HG02840 (cell line): ENCODE measurements at regions not wholly inside any gene's neighbourhood (a gene's known extent, or its start where the extent isn't known, plus 50 kb on each side); places are given as distances from the start of the nearest gene placed in this dataset.

Experiments
- ATAC-seq: cut with Tn5 transposase; IDR thresholded peaks from one replicate; pipeline ENCODE4 v1.9.1; 2021; ENCODE audit warnings: mild to moderate bottlenecking, moderate library complexity, moderate number of reproducible peaks; ENCODE audit not compliant: unreplicated experiment, low FRiP score

DNA sequence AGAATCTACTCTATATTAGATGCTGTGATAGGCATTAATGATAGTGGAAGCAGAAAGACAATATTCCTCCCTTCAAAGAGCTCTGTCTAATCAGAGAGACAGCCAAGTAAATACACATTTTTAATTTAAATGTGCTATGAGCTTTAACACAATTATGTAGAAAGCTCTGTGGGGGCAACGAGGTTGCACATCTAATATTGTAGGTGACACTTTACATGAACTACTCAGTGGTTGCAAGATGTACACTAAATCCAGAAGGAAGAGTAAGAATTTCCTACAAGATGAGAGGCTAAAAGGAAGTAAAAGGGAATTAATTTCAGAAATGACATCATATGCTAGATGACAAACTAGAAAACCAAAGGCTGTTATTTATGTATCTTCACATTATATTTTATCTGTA is 120.9 kb downstream of the SPCS3 start:
- ATAC-seq: no peak

DNA sequence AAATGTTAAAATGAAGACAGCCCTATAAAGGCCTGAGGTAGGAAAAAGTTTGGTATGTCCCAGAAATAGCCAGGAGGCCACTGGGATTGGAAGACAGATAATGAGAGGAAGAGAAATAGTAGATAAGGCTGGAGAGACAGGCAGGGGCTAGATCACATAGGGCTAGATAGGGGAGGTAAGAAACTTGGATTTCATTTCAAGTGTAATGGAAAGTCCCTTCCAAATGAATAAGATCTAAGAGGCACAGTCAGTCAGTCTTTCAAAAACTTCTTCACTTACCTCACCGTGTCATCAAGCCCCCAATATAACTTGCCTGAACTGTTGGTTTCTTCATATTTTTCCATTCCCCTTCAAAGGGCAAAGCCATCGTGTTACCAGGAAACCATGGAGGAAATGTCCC is 121.8 kb downstream of the SPCS3 start:
- ATAC-seq: no peak

DNA sequence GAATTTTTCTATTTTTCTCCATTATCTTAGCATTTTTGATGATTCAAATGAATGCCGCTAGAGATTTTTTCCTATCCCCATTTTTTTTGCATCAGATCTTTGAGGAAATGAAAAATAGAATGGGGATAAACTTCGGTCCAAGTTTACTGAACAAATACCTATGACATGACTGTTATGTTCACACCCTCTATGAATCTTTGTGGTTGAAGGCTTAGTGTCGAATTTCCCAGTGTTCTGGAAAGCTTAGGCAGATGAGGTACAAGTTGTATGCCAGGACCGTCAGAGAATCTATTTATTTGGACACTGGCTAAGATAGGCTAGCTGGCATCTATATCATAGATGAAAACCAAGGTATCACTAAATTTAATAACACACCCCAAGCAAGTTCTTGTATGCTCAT is 123.4 kb downstream of the SPCS3 start:
- no peak for ATAC-seq

DNA sequence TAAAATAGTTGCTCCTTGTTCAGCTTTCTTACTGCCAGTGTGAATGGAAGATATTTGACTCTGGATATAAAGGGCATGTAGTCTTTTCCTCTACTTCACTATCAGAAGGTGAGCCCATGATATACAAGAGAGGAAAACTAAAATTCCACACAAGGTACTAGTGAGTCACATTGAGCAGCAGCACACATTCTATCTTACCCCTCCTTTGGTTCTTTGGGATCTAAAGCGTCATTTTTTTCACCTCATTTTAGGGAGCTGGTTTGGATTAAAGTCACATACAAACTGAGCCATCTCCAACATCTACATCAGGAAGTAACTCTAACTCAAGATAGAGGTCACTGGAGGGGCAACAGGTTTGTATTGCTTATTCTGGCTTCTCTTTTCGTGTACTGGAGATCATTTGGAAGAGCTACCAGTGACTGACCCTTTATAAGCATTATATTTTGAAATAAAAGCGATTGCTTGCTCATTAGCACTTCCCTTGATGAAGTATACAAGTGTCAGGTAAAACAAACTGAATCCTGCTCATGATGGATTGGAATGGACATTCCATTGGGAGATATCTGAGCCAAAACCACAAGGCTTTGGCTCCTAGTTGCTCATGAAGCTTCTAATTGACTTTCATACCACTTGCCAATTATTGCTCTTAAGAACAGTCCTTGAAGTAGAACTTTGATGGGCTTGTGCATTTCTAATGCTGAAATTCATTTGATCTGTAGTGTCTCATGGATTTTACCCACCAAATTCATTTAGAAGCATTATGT is 124.1 kb downstream of the SPCS3 start:
- ATAC-seq: no peak

DNA sequence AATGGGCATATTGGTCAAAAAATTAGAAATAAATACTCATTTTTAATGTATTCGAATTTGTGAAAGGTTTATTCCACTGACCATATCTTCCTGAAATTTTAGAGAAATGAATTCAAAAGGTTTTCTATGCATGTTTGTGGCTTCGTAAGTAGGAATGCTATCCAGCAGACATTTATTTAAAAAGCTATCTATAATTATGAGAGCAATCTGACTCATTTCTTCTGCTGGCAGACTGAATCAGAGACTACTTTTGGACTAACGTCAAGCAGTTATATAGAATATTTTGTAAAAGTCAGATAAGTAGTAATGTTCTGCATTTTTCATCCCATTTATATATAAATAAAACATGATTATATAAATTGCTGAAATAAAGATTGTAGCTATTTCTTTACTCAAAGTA is 125.0 kb downstream of the SPCS3 start:
- ATAC-seq: no peak

DNA sequence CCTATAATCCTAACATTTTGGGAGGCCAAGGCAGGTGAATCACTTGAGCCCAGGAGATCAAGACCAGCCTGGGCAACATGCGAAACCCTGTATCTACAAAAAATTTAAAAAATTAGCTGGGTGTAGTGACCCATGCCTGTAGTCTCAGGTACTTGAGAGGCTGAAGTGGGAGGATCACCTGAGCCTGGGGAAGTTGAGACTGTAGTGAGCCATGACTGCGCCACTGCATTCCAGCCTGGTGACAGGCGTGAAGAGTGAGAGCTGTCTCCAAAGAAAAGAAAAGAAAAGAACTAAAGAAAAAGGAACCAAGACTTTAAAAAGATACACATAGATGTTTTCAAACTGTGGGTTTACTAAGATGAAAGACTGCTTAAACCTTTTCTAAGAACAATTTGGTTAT is 129.0 kb downstream of the SPCS3 start:
- no peak for ATAC-seq

DNA sequence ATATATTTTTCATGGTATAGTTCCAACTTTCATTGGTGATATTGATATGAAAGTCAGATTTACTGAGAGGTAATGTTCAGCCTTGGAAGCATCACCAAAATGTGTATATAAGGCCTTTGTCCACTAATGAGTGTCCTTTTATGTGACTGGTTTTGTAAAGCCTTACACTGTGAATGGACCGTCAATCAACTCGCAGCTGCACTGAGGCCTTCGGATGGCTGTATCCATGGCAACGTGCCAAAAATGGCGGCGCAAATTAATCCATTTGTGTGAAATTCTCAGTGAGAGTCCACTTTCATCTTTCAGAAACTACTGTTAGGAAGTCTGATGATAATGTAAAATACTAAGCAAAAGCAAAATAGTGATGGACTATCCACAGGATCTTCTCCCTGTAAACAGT is 131.7 kb downstream of the SPCS3 start:
- ATAC-seq: no peak

DNA sequence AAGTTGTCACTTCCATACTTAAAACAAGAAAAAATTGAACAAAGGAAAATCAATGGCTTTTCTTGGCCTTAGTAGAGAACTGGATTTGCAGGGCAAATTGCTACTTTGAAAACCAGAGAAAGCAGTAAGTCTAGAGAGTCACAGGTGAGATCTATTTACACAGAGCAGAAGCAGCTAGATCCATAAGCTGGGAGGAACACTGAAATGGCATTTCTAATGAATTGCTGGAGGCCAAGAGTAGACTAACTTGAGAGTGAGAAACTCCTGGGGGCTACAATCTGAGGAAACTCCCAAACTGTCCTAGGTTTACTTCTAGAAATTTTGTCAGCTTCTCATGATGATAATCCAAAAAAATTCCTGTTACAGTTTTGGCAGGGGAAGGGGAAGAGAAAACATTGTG is 133.3 kb downstream of the SPCS3 start:
- no peak for ATAC-seq

DNA sequence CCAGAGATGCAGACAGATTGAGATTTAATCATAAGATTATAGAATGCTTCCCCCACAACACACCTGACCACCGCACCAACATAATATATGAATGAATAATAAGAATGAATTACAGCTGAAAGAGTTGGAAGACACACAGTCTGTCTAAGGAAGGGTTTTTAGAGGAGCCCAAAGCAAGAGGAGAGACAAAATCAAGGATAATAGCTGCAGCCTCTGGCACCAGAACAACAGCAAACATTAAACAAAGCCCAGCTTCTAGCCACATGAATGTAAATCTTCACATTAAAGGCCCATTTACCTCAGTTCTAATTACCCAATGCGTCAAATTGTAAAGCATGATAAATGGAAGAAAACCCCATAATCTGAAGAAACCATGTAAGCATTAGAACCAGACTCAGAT is 133.9 kb downstream of the SPCS3 start:
- ATAC-seq: no peak

DNA sequence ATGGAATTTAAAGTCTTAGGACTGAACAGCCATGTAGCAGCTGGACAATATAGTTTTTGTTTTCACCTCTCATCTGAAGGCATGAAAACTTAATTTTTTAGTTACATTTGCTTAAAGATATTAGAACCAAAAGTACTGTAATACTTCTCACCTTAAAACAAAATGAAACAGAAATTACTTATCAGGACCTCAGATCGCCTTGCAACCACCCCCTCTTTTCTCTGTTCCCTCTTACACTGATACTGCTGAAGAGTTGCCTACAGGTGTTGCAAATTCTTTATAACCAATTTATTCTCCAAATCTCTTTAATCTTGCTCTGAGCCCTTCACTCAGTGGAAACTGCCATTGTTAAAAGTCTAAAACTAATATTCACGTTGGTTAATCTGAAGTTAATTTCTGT is 145.0 kb downstream of the SPCS3 start:
- peak; percentile 98 for ATAC-seq

DNA sequence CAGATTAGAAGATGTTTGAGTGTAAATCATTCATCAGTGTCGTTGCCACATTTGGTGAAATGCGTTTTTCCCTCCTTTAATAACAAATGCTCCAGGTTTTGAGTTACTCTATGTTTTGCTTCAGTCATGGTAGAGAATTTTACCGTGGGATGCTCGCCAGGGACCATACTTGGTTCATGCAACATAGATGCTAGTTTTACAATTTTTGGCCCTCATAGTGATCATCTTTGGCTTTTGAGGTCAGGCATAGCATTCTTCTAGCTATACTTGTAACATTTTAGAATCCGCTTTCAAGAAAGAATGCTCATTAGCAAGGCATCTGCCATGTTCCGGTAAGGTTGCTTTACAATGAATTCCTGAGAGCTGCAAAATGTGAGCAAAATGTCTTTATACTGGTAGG is 147.2 kb downstream of the SPCS3 start:
- no peak for ATAC-seq

DNA sequence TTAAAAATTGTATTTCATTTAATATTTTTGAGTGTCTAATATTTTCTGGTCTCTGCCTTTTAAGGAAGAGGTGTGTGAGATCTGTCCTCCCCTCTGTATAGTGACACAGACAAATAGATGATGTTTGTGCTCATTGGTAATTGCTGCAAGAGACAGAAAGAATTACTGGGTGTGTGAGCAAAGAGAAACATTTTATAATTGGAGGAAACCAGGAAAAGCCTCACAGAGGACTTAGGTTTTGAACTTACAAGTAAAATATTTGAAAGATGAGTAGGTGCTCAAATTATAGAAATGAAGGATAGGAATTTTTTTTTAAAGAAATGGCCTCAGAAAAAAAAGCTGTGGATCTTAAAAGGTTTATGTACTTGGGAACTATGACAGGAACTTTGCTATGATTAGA is 149.8 kb downstream of the SPCS3 start:
- no peak for ATAC-seq

DNA sequence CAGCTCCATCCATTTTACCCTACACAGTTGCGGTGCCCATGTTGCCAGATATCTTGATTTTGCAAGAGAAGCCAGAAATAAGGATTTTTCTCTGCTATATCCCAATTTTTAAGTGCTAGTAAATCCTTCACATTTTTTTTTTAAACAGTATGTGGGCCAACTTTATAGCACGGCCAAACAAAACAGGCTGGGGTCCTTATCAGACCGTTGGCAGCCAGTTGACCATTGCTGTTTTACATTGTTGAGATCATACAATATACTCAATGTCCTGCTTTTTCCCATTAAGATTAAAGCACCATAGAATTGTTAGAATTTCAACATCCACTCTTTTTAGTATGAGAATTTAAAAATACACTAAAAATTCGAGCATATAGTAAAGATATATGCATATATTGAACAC is 150.9 kb downstream of the SPCS3 start:
- no peak for ATAC-seq

DNA sequence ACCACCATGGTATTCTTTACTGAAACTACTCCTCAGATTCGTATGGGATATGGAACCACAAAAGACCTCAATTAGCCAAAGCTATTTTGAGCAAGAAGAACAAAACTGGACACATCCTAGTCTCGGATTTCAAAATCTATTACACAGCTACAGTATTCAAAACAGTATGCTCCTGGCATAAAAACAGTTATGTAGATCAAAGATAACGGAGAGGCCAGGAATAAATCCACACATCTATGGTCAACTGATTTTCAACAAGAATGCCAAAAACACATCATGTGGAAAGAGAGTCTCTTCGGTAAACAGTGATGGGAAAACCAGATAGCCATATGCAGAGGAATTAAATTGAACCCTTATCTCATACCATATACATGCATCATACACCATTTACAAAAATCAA is 155.3 kb downstream of the SPCS3 start:
- ATAC-seq: no peak

DNA sequence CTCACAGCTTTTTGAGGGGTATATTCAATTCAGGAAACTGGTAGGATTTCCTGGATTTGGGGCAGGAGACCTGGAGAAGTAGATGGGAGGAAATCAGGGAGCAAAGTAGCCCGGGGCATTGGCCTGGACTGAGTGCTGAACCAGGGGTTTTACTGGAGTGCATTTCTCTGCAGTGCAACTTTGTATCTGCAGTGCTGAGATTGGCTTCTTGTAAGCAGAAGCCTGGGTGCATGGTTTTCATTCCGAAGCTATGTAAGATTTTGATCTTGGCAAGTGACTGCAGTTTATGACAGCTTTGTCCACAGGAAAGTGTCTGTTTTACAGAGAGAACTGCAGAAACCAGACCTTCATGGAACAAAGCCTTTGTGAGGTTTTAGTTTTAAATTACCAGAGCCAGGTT is 158.3 kb downstream of the SPCS3 start:
- ATAC-seq: no peak

DNA sequence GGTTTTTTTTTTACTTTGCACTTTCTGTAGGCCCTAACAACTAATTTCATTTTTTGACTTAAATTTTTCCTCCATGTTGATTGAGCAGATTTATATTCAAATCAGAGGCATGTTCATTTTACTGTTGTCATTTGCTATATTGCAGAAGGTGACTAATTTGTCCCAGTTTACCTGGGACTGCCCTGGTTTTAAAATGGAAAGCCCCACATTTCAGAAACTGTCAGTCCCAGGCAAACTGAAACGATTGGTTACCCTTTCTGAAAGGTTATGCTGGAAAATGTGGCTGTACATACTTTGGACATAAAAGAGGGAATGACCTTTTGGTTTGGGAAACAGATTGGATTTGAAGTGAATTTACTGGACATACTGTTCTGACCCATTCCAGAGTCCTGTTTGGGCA is 160.0 kb downstream of the SPCS3 start:
- ATAC-seq: no peak

DNA sequence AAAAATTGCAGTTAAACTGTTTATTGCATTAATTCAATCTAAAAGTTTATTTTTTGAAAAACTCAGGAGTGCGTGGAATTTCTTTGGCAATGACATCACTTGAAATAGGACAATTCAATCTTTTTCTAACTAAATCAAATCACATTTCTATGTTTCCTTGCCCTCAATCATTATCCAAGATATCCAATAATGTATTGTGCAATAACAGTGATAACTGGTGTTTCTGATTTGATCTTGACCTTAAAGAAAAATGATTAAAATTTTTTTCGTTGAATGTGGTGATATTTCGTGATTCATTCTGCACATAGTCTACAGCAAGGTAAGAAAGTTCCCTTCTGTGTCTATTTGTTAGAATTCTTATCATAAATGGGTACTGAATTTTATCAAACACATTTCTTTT is 163.2 kb downstream of the SPCS3 start:
- no peak for ATAC-seq

DNA sequence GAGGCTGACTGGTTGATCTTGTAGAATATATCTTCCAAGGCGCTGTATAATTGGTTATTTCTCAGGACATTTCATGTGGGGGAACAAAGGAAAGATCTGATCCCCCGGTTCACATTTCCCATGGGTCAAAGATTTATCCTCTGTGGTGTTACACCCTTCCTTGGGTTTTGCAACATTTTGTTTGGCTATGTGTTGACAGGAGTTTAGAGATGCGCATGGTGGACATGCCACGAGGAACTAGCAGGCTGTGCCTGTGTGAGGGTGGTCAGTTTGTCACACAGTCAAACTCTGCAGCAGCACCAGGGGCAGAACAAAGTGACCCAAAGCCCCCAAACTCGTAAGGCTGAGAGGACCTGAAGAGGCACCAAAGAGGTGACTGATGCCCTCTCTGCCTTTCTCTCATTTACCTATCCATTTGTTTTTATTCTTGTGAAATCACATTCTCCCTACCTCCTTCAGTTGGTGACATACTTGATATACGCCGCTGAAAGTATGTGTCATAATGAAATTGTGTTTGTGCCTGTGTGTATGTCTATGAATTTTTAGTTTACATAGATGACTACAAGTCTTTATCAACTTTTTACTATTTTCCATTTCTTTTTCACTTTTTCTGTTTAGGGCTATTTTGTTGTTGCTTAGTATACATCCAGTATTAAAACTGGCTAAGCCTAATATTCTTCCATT is 164.7 kb downstream of the SPCS3 start:
- no peak for ATAC-seq

DNA sequence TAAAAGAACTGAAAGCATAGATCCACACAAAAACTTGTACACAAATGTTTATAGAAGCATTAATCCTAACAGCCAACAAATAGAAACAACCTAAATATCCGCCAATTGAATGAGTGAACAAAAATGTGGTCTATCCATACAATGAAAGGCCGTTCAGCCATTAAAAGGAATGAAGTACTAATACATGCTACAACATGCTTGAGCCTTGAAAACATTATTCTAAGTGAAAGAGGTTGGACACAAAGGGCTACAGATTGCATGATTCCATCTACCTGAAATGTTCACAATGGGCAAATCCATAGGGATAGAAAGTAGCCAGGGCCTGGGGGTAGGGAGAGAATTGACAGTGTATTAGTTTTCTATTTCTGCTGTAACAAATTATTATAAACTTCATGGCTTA is 169.2 kb downstream of the SPCS3 start:
- ATAC-seq: no peak

DNA sequence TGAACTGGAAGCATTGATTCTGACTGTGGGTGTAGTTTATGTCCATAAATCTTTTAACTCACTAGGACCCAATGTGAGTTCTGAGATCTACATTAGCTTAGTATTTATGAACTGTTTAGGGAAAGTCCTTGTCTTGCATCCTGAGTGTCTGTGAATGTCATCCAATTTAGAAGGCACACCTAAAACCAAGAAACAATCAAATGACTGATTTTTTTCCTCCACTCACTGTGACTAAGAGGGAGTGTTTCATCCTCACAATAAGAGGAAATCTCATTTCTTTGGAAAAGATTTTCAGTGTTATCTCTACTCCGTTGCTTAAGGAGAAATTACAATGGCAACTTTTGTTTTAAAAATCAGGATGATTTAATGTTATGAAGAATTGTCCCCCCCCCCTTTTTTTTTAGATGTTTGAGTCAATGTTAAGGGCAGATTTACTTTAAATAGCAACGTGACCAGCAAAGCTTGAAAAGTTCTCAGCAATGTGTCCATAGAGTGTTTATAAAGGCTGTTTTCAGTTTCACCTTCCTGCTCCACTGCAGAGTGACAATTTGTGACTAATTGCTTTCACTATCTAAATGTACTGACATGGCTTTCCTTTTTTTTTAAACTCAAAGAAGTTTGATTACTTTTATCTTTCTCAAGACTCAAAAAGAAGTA is 173.0 kb downstream of the SPCS3 start:
- ATAC-seq: peak; percentile 100

DNA sequence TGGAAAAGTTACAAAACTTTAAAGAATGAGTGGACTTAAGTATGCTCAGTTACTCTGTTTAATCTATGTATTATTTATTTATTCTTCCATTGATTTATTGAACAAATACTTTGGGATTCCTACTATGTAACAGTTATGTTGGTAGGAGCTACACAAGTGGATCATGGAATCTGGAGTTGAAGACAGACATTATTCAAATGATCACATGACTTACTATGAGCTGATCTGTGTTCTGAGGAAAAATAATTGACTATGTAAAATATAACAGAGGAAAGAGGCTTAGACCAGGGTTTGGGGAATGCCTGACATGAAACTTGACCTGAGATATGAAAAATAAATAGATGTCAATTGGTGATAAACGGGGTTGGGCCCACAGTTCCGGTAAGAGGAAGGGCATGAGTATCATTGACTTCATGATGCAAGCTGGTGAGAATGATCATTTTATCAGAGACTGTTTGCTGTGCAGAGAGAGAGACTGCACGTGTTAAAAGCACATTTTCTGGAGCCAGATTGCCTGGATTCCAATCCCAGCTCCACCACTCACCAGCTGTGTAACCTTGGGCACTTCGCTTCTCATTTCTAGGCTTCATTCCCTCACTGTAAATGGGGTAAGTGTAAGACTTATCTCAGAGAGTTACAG is 179.0 kb downstream of the SPCS3 start:
- ATAC-seq: no peak
